M059J (cell line): ENCODE measurements at regions not wholly inside any gene's neighbourhood (a gene's known extent, or its start where the extent isn't known, plus 50 kb on each side); places are given as distances from the start of the nearest gene placed in this dataset.

Source experiments
- DNase-seq: peaks from one replicate; pipeline ENCODE4 v3.0.0-alpha.2; 2012; ENCODE audit warnings: low read depth

DNA sequence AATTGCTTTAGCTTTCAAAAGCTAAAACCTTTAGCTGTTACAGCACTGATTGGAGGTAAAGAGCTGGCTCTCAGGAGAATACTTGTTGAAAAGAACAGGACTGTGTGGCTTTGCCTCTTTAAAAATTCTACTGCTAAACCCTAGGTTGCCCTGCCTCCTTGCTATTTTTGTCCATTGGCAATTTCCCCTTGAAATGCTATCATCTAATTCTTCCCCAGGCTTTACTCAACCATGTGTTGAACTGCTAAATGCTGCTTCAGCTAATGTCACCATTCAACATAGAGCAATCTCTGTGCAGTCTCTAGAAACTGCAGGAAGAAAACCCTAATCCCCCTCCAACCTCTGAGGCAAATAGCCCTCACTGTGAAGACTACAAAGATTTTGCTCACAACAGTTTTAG, 203.7 kb upstream of the ARX start:
- DNase-seq: no peak

DNA sequence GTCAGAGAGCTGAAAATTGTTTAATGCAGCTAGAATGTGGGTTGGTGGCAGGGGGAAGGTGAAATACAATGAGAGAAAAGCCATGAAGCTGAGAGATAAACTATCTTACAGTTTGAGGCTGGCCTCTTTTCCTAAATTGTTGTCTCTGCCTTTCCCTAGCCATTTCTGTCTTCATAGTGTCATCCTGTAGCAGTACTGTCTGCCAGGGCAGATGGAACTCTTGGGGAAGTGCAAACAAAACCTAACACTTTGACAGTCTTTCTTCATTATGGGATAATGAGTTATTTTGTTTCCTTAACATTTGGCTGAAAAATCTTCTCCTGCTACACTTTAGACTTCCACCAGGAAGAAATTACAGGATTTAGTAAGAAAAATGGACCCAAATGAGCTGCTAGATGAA, 197.8 kb upstream of the ARX start:
- no peak for DNase-seq

DNA sequence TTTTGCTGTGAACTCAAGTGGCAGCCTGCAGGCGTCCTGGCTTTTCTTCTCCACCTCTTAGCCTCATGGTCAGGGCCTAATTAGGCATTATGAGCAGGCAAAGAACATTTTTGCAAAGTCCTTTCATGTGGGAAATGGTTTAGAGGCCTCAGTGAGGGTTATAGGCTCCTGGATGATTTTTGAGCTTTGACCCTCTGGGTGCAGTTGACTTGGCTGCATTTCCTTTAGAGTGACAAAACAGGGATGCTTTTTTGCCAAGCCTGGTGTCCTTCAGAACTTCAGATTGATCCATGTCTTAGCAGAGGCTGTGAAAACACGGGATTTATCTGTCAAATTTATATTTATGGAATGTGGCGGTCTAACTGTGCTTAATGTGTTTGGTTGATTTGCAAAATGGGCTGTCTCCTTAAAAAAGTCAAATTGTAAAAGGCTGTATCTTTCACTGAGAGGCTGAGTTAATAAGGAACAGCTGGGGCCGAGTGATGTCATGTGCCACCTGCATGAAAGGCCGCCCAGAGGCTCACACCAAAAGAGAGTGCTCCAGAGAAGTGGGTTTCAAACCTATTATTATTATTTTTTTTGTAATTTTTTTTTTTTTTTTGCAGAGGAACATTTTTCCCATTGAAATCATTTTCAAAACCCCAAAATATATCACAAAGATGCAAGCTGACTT, 192.2 kb upstream of the ARX start:
- DNase-seq: no peak

DNA sequence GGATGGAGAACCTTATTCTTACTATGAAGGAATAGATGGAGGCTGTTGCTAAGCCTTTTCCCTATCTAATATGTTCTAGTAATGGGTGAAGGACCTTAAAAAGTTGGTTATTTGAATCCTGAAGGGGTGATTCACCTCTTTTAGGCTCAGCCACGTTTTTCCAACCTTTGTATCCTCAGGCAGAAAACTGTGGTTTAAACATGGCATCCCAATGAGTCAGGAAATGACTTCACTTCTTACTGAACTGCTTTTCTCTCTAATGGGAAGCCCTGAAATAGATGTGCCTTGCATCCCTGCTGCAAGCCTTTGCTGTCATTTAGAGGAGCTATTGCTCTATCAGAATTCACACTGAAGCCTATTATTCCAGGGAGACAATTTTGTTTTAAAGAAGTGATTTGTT, 191.0 kb upstream of the ARX start:
- peak; percentile 83 for DNase-seq

DNA sequence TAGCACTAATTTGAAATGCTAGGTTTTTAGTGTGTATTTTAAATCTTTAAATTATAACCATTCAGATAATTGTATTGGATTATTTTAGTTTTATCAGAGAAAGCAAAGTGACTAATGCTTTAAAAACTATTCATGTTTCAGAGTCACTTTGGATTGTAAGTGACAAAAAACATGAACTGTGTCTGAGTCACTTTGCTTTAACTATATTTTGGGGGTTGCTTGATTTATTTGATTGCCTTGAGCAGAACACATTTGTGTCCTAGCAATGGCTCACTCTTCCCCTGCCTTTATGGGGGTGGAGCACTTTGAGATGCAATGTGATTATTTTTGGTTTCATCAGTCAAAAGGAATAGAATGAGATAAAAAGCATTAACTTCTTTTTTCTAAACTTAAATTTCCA, 188.4 kb upstream of the ARX start:
- peak; percentile 2 for DNase-seq

DNA sequence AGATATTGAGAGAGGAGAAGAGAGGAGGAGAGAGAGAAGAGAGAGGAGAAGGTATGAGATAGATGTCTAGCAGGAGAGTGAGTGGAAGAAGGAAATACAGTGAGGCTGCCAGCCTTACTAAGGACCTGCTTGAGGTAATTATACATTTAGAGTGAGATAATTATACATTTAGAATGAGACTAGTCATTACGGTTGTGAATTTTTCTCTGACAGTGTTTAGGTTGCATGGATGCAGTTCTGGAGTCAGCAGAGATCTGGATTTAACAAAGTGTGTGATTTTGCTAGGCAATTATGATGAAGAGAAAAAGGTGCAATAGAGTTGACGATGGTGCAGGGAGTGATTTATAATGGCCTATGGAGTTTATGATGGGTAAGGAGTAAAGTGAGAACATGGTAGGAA, 187.1 kb upstream of the ARX start:
- DNase-seq: no peak

DNA sequence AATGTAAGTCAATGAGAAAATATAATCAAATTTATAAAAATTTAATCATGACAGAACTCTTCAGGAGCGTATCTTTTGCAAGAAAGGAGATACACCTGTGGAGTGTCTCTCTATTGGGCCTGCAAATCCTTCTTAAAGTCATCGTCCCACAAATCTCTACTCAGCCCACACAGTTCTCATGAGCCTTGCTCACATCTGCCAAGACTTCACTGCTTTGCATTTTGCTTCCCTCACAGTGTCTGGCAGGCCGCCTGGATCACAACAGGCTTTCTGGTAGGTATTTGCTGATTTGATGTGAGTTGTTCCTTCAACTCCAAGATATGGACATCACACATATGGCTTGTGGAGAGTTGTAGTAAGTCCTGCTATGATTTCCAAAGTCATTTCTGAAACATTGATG, 183.1 kb upstream of the ARX start:
- DNase-seq: no peak

DNA sequence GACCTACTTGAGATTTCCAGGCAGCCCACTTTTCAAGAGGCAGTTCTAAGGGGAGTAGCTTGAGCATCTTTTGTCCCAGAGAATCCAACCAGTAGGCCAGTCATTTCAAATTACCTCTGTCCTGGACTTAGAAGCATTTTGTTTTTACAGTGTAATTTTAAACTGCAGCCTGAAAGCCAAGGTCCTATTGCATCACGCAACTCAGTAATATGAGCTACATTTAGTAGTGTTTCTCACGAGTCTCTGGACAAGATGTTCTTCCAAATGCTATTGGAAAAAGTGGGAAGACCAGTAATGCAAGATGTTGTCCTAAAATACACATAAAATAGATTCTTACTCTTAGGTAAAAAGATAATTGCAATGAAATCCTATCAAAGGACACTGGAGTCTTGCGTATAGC, 182.5 kb upstream of the ARX start:
- DNase-seq: no peak

DNA sequence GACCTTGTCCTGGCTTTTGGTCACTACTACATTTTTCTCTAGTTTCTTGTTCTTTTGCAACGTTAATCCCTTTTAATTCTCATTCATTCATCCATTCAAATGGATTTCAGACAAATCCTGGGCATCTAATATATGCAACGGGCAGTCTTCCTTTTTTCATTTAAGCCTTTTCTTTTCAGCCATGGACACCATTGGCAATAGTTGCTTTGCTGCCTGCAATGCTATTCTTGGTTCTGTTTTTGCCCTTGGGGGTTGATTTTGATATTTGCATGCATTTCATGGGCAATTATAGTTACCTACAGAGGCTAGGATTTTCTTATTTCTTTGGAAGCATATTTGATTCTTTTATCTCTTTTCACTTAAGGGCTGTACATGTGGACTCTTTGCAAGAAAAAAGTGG, 180.5 kb upstream of the ARX start:
- DNase-seq: no peak

DNA sequence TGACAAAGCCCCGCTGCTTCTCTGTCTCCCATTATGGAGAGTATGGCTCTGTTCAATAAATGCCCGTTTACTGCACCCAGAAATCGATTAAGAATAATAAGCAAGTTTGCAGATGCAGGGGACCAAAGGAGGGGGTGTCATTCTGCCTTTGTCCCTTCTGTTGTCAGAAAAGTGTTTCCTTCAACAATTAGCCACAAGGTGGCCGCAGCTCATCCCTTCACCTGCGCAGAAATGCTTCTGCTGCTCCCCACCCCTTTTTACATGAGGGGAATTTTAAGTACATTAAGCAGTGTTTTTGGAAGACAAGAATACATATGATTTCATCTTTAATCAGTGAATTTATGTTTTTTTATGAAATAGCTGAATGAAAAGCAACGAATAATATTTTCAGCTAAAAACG, 175.6 kb upstream of the ARX start:
- no peak for DNase-seq

DNA sequence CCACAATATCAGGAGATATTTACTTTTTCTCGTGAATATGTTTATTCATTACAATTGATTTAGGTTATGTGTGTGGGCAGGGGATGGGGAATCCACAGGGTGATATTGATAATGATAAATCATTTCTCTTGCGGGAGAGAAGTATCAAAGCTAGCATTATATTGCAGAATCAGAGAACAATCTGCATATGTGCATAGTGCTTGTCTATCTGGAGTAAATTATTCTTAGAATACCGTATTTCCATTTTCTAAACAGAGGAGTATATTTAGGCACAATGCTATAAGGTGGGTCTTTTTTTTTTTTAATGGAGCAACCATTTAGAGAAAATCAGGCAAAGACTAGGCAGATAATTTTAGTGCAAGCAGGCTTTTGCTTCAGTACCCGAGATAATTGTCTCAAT, 166.0 kb upstream of the ARX start:
- DNase-seq: no peak

DNA sequence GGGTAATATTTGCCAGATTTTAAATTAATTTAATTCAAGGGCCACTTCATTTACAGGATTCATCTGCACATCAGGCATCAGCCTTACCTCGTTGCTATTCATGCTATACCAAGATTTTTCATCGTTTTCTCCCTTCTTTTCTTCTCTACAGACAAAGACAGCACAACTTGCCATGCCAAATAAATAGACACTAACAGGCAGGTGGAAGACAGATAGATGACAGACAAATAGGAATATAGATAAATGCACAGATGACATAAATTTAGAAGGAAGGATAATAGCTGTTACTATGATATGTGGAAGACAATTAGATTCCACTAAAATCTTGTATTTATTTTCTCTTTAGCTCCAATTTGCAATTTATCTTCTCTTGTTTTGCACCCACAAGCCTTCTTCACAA, 164.5 kb upstream of the ARX start:
- DNase-seq: no peak

DNA sequence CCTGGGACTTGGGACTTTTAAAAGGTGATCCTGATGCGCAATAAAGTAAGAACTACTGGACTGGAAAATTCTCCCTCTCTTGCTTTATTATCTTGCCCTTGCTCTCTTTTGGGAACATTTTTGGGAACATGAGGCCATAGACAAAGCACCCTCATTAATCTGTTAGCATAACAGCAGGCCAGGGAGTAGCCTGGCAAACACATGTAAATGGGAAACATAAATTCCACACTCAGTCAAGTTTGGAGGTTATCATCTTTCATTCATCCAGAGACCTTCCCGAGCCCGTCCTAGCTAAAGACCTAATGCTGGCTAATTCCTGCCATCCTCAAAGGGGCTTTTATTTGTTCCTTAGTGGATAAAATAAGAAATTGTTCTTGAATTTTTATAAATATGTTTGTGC, 162.8 kb upstream of the ARX start:
- no peak for DNase-seq

DNA sequence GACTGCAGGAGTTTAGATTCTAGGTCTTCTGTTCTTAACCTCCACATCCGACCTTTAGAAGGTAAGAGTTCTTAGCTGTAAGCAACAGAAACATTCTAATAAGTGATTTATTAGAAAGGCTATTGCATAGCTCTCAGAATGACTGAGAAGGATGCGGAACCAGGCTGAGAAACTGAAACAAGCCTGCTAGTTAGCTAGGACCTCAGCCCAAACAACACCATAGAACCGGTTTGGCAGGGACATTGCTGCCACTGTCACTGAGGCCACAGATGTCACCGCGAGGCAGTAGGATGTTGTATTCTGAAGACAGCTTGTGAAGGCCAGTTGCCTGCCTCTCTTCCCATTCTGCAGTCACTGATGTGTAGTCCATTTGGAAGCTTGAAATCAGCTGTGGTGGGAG, 160.0 kb upstream of the ARX start:
- no peak for DNase-seq

DNA sequence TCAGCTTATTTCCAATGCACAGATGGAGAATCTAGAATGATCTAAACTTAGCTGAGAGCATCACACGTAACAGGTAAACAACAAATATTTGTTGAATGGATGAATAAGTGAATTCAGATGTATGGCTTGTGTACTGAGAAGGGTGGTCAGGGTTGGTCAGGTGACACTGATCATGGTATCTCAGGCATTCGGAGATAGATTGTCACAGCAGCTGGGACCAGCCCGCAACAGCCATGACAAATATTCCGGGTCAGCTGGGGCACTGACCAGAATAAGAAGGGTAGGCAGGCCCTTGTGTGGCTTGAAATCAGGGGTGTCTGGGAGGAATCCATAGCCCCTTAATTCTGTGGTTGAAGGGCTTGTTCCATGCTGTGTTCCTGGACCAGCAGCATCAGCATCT, 159.4 kb upstream of the ARX start:
- no peak for DNase-seq

DNA sequence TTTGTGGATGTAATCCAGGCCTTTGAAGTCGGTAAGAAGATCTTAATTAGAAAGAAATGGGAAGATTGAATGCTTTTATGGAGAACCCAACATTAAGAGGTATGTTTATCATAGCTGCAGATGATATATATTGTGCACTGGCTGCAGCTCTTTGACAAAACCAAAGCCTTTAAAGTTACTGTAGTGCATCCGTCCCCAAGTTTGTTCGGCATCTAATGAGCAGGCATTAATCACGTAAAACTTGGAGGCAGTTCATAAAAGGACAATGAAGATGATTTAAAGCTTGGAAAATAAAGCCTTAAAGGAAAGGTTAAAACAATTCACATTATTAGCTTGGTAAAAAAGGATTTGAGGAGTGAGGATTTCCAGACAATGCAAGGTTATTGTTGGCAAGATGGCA, 150.8 kb upstream of the ARX start:
- no peak for DNase-seq

DNA sequence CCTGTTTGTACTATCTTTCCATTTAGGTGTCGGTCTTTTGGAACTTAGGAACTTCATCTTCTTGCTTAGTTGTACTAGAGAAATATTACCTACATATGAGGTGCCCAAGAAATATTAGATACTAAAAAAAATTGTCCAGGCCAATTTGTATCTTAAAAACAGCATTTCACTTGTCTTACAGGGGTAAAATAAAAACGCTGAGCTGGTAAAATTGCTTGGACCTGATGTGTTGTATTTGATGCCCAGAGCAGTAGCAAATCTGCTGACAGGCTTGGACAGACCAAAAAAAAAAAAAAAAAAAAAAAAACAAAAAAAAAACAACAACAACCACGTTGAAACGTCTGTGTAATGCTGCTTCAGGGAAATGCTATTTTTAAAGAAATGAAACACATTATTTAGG, 150.4 kb upstream of the ARX start:
- no peak for DNase-seq

DNA sequence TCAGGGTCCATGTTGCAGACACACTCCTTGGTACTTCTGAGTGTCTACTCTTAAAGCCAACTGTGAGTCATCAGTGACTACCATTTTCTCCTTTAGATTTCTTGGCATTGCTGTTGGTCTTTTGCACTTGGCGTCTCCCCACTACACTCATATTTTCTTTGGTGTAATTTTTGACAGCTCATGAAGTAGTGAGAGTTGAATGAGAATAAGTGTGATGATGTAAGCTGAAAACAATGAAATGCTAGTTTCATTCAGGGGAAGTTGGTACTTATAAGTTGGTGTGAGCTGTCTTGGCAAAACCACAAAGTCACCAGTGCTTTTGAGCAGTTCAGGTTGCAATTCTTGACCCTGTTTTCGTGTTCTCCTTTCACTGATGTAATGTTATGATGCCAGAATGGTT, 142.9 kb upstream of the ARX start:
- peak; percentile 51 for DNase-seq

DNA sequence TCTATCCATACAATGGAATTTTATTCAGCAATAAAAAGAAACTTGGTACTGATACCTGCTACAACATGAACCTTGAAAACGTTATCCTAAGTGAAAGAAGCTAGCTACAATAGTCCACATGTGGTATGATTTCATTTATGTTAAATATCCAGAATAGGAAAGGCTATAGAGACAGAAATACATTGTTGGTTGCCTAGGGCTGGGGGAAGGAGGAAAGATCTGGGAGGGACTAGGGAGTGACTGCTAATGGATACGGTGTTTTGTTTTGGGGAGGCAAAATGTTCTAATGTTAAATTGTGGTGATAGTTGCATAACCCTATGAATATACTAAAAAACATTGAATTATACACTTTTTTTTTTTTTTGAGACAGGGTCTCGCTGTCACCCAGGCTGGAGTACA, 141.1 kb upstream of the ARX start:
- DNase-seq: no peak

DNA sequence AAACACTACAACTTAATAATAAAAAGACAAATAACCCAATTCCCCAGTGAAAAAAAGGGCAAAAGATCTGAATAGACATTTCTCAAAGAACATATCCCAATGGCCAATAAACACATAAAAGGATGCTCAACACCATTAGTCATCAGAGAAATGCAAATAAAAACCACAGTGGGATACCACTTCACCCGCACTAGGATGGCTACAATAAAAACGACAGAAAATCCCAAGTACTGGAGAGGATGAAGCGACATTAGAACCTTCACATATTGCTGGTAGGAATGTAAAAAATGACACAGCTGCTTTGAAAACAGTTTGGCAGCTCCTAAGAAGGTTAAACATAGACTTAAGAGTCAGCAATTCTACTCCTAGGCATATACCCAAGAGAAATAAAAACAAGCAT, 140.6 kb upstream of the ARX start:
- peak; percentile 54 for DNase-seq

DNA sequence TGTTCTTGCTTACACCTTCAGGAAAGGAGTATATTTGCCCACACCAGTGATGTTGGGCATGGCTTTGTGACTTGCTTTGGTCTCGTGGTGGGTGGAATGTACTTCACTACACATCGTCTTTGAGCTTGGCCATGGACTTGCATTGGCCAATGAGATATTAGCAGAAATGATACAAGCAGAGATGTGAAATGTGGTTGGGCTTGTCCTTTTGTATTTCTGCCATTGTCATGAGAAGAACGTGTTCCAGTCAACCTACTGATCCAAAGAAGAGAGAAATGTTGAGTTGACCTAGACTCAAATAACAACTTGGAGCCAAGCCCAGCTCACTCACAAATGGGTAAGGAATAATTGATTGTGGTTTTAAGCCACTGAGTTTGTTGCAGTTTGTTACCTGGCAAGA, 138.4 kb upstream of the ARX start:
- no peak for DNase-seq

DNA sequence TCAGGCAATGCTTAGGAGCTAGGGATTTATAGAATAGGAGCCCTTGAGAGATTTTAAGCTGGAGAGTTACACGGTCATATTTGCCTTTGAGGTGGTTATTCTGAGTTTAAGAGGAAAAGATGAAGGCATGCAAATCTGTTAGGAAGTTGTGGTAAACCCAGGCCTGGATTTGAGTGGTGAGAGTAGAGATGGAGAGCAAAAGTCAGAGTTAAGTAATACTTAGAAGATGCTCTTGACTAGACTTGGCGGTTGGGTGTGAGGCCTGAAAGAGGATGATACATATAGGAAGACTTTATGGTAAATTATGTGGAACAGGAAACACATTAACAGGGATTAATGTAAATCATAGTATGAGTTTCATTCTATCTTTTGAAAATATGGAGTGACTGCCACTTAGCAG, 136.0 kb upstream of the ARX start:
- DNase-seq: no peak

DNA sequence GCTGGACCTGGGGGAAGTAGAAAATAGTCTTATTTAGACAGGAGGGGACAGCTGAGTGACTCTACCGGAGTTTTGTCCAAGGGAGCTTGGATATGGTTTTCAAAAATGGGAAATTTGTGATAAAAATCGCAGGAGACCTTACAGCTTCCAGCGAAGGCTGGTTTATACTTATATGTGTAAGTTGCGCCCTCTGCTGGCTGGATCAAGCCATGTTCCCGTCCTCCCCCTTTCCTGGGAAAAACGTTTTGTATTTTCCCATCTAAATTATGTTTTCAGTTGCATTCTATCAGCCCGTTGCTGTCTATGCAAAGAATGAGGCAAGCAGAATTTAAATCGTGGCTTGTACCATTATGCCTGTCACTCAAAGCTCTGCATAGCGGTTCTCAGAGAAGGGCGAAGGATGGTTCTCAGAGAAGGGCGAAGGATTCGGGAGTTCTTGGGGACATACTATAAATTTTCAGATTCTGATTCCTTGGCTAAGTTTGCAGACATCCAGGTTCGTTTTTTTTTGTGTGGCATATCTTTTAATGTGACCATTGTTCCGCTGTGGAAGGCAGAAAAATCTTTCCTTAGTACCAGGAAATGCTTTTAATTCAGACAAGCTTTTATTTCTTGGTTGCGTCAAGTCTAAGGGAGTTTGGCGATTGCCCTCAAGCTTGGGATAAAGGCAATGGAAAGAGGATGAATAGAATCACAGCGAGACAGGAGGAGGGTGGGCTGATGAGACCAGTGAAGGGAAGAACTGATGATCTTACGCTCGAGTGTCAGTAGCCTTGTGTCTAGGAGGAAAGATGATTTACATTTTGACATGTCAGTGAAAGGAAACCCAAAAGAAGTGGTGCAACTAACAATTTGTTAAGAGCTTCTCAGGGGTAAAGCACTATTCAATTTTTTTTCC, 128.5 kb upstream of the ARX start:
- peak; percentile 41 for DNase-seq

DNA sequence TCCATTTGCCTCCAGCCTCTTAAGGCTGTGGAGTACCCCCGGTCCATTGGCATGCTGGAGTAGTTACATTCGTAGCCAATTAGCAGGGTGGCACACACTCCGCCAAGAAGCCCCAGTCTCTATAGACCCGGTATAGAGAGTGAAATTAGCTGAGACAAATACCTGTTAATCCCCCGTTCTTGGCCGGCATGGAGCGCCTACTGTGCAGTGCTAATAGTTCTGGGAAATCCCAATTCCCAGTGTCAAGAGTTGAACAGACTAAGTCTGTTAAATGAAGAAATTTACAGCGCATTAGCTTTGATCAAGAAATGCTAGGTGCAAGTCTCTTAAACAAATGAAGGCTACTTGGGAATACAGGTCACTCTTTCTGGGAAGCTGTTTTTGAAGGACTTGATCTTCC, 127.8 kb upstream of the ARX start:
- DNase-seq: no peak
